ENCODE measurements at regions not wholly inside any gene's neighbourhood (a gene's known extent, or its start where the extent isn't known, plus 50 kb on each side); places are given as distances from the start of the nearest gene placed in this dataset.
A peak's percentile ranks its signal among the peaks of the same experiment; 100 is the strongest.

- DNase-seq: no peak
Measured at GRCh38 chr10:128883231-128884032, 583.6 kb upstream of the MGMT start.

- DNase-seq: no peak
Measured at GRCh38 chr10:128884033-128884425, 583.0 kb upstream of the MGMT start.

- no peak for DNase-seq
Measured at GRCh38 chr10:128884496-128885072, 582.5 kb upstream of the MGMT start.

- no peak for DNase-seq
Measured at GRCh38 chr10:128885573-128886555, 581.2 kb upstream of the MGMT start.

GRCh38 chr10:128887856-128888255 is 579.2 kb upstream of the MGMT start:
- no peak for DNase-seq

GRCh38 chr10:128892005-128892404 is 575.0 kb upstream of the MGMT start:
- DNase-seq: no peak

- DNase-seq: no peak
Measured at GRCh38 chr10:128894641-128895040, 572.4 kb upstream of the MGMT start.

- DNase-seq: no peak
Measured at GRCh38 chr10:128895473-128895872, 571.6 kb upstream of the MGMT start.

GRCh38 chr10:128896116-128896795 is 570.8 kb upstream of the MGMT start:
- DNase-seq: no peak

GRCh38 chr10:128896963-128897362 is 570.1 kb upstream of the MGMT start:
- DNase-seq: peak in 3 of 58 donors; percentile 19 to 52 (median 24)

- DNase-seq: no peak
Measured at GRCh38 chr10:128897401-128898129, 569.5 kb upstream of the MGMT start.

- no peak for DNase-seq
Measured at GRCh38 chr10:128898133-128898915, 568.7 kb upstream of the MGMT start.

GRCh38 chr10:128898916-128899195 is 568.2 kb upstream of the MGMT start:
- DNase-seq: peak in 1 of 58 donors; percentile 10

- no peak for DNase-seq
Measured at GRCh38 chr10:128900456-128900855, 566.6 kb upstream of the MGMT start.

GRCh38 chr10:128901236-128901635 is 565.8 kb upstream of the MGMT start:
- no peak for DNase-seq

- DNase-seq: no peak
Measured at GRCh38 chr10:128902031-128902710, 564.9 kb upstream of the MGMT start.

- no peak for DNase-seq
Measured at GRCh38 chr10:128907155-128907941, 559.7 kb upstream of the MGMT start.

- no peak for DNase-seq
Measured at GRCh38 chr10:128908099-128908498, 558.9 kb upstream of the MGMT start.

Data from anterior cingulate cortex (tissue), 58 donors.